GM18511 (cell line): ENCODE measurements at regions not wholly inside any gene's neighbourhood (a gene's known extent, or its start where the extent isn't known, plus 50 kb on each side); places are given as distances from the start of the nearest gene placed in this dataset.
"Not testable (repeated sequence)": the region's sequence is repeated elsewhere in the genome, so short reads cannot be mapped to it uniquely, and the experiment has no call there.

Source experiments
- ATAC-seq: cut with Tn5 transposase; IDR thresholded peaks from one replicate; pipeline ENCODE4 v1.9.1; 2021; ENCODE audit warnings: mild to moderate bottlenecking, moderate library complexity; ENCODE audit not compliant: unreplicated experiment

- peak; percentile 50 for ATAC-seq
Observed at GRCh38 chr15:92803852-92804609, 96.1 kb upstream of the CHD2 start.

GRCh38 chr15:92804610-92804936 lies 95.6 kb upstream of the CHD2 start:
- ATAC-seq: not testable (repeated sequence)

- no peak for ATAC-seq
Observed at GRCh38 chr15:92805080-92805690, 94.9 kb upstream of the CHD2 start.

- not testable (repeated sequence) for ATAC-seq
Observed at GRCh38 chr15:92806171-92806570, 94.0 kb upstream of the CHD2 start.

- ATAC-seq: no peak
Observed at GRCh38 chr15:92806763-92807162, 93.4 kb upstream of the CHD2 start.

- ATAC-seq: no peak
Observed at GRCh38 chr15:92807971-92808571, 92.1 kb upstream of the CHD2 start.

- peak; percentile 24 for ATAC-seq
Observed at GRCh38 chr15:92808598-92809063, 91.5 kb upstream of the CHD2 start.

- ATAC-seq: peak; percentile 80
Observed at GRCh38 chr15:92809064-92809879, 90.9 kb upstream of the CHD2 start.

GRCh38 chr15:92809880-92810361 lies 90.2 kb upstream of the CHD2 start:
- no peak for ATAC-seq

- ATAC-seq: no peak
Observed at GRCh38 chr15:92810418-92811138, 89.5 kb upstream of the CHD2 start.

- no peak for ATAC-seq
Observed at GRCh38 chr15:92811148-92811913, 88.8 kb upstream of the CHD2 start.

GRCh38 chr15:92812271-92812670 lies 87.9 kb upstream of the CHD2 start:
- ATAC-seq: no peak

GRCh38 chr15:92813485-92813884 lies 86.6 kb upstream of the CHD2 start:
- ATAC-seq: no peak

- ATAC-seq: no peak
Observed at GRCh38 chr15:92817339-92817886, 82.7 kb upstream of the CHD2 start.

- no peak for ATAC-seq
Observed at GRCh38 chr15:92818651-92819277, 81.4 kb upstream of the CHD2 start.

- ATAC-seq: no peak
Observed at GRCh38 chr15:92819278-92820235, 80.6 kb upstream of the CHD2 start.

- peak; percentile 87 for ATAC-seq
Observed at GRCh38 chr15:92820236-92821021, 79.7 kb upstream of the CHD2 start.
